H7 (cell line): ENCODE measurements at regions not wholly inside any gene's neighbourhood (a gene's known extent, or its start where the extent isn't known, plus 50 kb on each side); places are given as distances from the start of the nearest gene placed in this dataset.

Experiments used
- DNase-seq: peaks from one replicate; pipeline ENCODE4 v3.0.0; 2012
- H3K27me3 ChIP-seq: 2 replicates; pipeline ENCODE4 v1.6.0; 2011; ENCODE audit warnings: mild to moderate bottlenecking, low read length; ENCODE audit not compliant: control insufficient read depth, insufficient read depth
- H3K36me3 ChIP-seq: replicated peaks from 2 replicates; pipeline ENCODE4 v1.5.1; 2011; ENCODE audit warnings: low read length; ENCODE audit not compliant: control insufficient read depth, insufficient read depth
- H3K4me3 ChIP-seq: 2 replicates; pipeline ENCODE4 v1.5.1; 2011; ENCODE audit warnings: low read depth, mild to moderate bottlenecking, control low read depth, low read length, moderate library complexity; ENCODE audit not compliant: insufficient read depth

- no peaks in the 10 kb centered on the region for H3K27me3 ChIP-seq
- H3K36me3 ChIP-seq, result no peaks in the 10 kb centered on the region
- no peak overlapping the region for H3K4me3 ChIP-seq
- no peak for DNase-seq
Observed at GRCh38 chr13:59340581-59340980, 823.1 kb downstream of the DIAPH3 start.

DNA sequence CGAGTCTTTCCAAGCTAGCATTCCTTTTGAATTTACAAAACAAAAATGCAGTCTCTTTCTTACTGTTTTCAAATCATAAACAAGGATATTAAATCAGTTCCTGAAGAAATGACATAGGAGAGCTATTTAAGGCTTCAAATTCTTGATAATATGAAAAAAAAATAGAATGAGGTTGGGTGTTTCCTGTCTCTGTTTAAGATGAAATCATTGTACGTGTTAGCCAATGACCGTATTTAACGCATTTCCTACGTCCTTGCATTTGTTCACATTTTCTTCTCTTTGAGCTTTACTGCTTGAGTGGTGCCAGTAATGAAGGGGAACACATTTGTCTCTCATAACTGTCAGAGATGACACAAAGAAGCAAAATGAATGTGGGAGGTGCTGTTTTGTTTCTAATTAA is 821.3 kb downstream of the DIAPH3 start:
- H3K36me3 ChIP-seq, result no peaks in the 10 kb centered on the region
- no peaks in the 10 kb centered on the region for H3K27me3 ChIP-seq
- H3K4me3 ChIP-seq, result no peak overlapping the region
- DNase-seq, result no peak

DNA sequence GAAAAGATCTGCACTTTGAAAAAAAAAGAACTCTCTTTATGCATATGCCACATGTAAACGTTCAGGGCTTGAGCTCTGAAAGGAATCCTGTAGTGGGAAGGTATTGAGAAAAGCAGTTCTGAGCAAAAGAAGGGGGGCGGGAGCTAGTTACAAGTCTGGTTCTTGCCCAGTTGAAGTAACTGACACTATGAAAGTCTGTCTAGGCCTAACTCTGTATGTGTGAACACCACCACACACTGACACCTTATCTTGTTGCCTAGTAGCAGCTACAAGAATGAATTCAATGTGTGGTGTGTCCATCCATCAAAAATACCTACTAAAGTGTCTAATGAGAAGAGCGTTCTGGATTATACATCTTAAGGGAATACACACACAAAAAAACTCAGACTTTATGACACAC is 820.6 kb downstream of the DIAPH3 start:
- DNase-seq, result no peak
- H3K4me3 ChIP-seq, result no peak overlapping the region
- H3K27me3 ChIP-seq, result no peaks in the 10 kb centered on the region
- H3K36me3 ChIP-seq, result no peaks in the 10 kb centered on the region

DNA sequence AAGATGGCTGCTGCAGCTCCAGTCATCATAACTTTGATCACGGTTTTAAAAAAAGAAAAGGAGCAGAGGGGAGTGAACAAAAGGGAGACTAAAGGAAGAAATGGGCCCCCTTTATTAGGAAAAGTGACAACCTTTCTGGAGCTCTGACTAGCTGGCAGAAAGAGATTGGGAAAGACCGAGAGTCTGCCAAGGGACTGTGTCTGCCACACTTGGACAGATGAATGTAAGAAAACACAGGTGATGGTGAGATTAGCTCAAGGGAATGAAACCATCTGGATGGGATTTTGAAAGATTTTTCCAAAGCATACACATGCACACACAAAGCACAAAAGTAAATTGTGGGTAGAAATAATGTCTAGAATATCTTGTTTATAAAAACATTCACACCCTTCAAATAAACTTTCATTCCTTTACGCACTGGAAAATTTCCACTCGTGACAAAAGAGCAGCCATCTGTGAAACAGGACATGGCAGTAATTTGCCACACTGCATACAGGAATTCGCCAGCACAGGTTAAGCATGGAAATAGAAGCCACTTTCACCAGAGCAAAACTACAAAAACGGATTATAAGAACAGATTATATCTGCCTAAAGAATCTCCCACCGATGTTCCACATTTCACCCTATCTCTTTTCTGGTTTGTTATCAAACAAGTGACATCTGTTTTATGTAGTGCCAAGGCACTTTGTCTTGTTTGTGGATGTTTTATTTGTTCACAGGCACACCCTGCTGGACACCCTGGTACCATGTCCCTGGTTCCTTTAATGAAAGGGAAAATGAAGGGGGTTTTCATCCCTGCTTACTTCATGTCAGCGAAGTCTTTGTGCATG is 819.5 kb downstream of the DIAPH3 start:
- Histone ChIP-seq H3K27me3 (no peaks in the 10 kb centered on the region), H3K36me3 (no peaks in the 10 kb centered on the region), H3K4me3 (no peak overlapping the region)
- DNase-seq, result no peak

- no peaks in the 10 kb centered on the region for H3K27me3 ChIP-seq
- no peaks in the 10 kb centered on the region for H3K36me3 ChIP-seq
- DNase-seq, result no peak
- H3K4me3 ChIP-seq, result no peak overlapping the region
Observed at GRCh38 chr13:59345311-59345710, 818.4 kb downstream of the DIAPH3 start.

- no peak for DNase-seq
- Histone ChIP-seq H3K36me3 (no peaks in the 10 kb centered on the region), H3K4me3 (no peak overlapping the region), H3K27me3 (no peaks in the 10 kb centered on the region)
Observed at GRCh38 chr13:59346999-59347723, 816.6 kb downstream of the DIAPH3 start.

GRCh38 chr13:59348617-59349016 is 815.1 kb downstream of the DIAPH3 start:
- DNase-seq, result no peak
- no peaks in the 10 kb centered on the region for H3K27me3 ChIP-seq
- no peaks in the 10 kb centered on the region for H3K36me3 ChIP-seq
- no peak overlapping the region for H3K4me3 ChIP-seq

DNA sequence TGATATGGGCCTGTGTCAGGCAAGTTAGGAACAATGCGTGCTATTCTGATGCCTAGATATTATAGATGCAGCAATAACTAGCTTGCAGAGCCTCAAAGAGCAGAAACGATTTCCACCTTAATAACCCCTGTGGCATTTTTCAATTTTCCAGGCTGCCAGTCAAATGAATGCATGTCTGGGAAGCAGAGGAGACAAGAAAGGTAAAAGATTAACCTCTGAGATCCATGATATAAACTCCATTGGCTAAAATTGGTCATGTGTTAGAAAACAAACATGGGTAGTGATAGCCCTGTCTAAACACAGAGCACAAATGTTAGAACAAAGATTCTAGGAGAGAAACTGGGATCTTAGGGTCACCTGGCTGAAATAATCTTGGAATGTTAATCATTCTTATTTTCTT is 811.1 kb downstream of the DIAPH3 start:
- Histone ChIP-seq H3K27me3 (no peaks in the 10 kb centered on the region), H3K36me3 (no peaks in the 10 kb centered on the region), H3K4me3 (no peak overlapping the region)
- no peak for DNase-seq

- no peak for DNase-seq
- H3K4me3 ChIP-seq, result no peak overlapping the region
Observed at GRCh38 chr13:59354665-59355369, 808.9 kb downstream of the DIAPH3 start.

GRCh38 chr13:59356607-59357006 is 807.1 kb downstream of the DIAPH3 start:
- DNase-seq, result no peak
- no peaks in the 10 kb centered on the region for H3K27me3 ChIP-seq
- H3K4me3 ChIP-seq, result no peak overlapping the region
- H3K36me3 ChIP-seq, result no peaks in the 10 kb centered on the region

More at GRCh38 chr13:59354665-59355369, 808.9 kb downstream of the DIAPH3 start:
- Histone ChIP-seq H3K27me3 (no peaks in the 10 kb centered on the region), H3K36me3 (no peaks in the 10 kb centered on the region)

- Histone ChIP-seq H3K36me3 (no peaks in the 10 kb centered on the region), H3K27me3 (no peaks in the 10 kb centered on the region), H3K4me3 (no peak overlapping the region)
- DNase-seq, result no peak
Observed at GRCh38 chr13:59358014-59358413, 805.7 kb downstream of the DIAPH3 start.

- no peaks in the 10 kb centered on the region for H3K27me3 ChIP-seq
- H3K36me3 ChIP-seq, result no peaks in the 10 kb centered on the region
- no peak overlapping the region for H3K4me3 ChIP-seq
- DNase-seq, result no peak
Observed at GRCh38 chr13:59360108-59360507, 803.6 kb downstream of the DIAPH3 start.

- no peaks in the 10 kb centered on the region for H3K36me3 ChIP-seq
- DNase-seq, result no peak
- no peak overlapping the region for H3K4me3 ChIP-seq
- no peaks in the 10 kb centered on the region for H3K27me3 ChIP-seq
Observed at GRCh38 chr13:59360916-59361315, 802.8 kb downstream of the DIAPH3 start.

DNA sequence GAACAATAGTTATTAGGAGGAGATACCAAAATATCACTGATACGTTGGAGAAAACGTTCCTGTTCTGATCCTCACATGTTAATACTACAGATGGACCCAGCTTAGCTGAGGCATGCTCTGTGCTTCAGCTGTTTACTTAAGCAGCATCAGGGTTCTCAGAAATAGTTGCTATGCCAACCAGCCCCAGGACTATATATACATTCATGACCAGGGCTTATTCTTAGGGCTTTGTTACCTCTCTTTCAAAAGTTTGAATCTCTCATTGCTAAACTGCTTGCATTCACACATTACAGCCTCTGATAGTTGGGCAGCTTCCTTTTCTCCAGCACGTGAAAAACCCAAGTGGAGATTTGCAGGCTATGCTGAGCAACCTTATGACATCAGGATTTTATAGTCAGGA is 800.4 kb downstream of the DIAPH3 start:
- no peaks in the 10 kb centered on the region for H3K36me3 ChIP-seq
- H3K4me3 ChIP-seq, result no peak overlapping the region
- no peaks in the 10 kb centered on the region for H3K27me3 ChIP-seq
- no peak for DNase-seq

- DNase-seq, result no peak
- no peaks in the 10 kb centered on the region for H3K27me3 ChIP-seq
- H3K36me3 ChIP-seq, result no peaks in the 10 kb centered on the region
- H3K4me3 ChIP-seq, result no peak overlapping the region
Observed at GRCh38 chr13:59363947-59364346, 799.8 kb downstream of the DIAPH3 start.
